Lower leg skin (tissue), 3 donors: ENCODE measurements at regions not wholly inside any gene's neighbourhood (a gene's known extent, or its start where the extent isn't known, plus 50 kb on each side); places are given as distances from the start of the nearest gene placed in this dataset.
"Not testable (repeated sequence)": the region's sequence is repeated elsewhere in the genome, so short reads cannot be mapped to it uniquely, and the experiment has no call there.

Experiments used
- CTCF ChIP-seq, 3 donors: fragments of 450-650 bp; IDR thresholded peaks; one replicate each; pipeline ENCODE4 v1.5.1; 2016; ENCODE audit warnings: antibody characterized with exemption in 3 of 3, mild to moderate bottlenecking in 3 of 3, moderate library complexity in 2 of 3
- POLR2A ChIP-seq, 2 donors: fragments of 450-650 bp; IDR thresholded peaks; one replicate each; pipeline ENCODE4 v1.6.1; 2016 to 2017; ENCODE audit warnings: antibody characterized with exemption in 2 of 2, mild to moderate bottlenecking in 1 of 2, moderate library complexity in 1 of 2

- TF ChIP-seq CTCF, POLR2A (IDR thresholded peaks at IDR 0.05): not testable (repeated sequence)
Measured at GRCh38 chr4:133277940-133278339, 128.8 kb downstream of the PCDH10 start.
